Left lobe of liver (tissue), 2 donors: ENCODE measurements at regions not wholly inside any gene's neighbourhood (a gene's known extent, or its start where the extent isn't known, plus 50 kb on each side); places are given as distances from the start of the nearest gene placed in this dataset.

Source experiments
- ATAC-seq: fragments of 200-7000 bp; cut with Tn5 transposase; one replicate; pipeline ENCODE4 v1.9.1; 2020; ENCODE audit warnings: mild to moderate bottlenecking, moderate library complexity
- DNase-seq: peaks from one replicate; pipeline ENCODE4 v3.0.0-alpha.2; 2020; ENCODE audit warnings: low spot score
- donor health status: DM: no; HTN: no; CAD: no; lungs with moderate emphysema.
- donor health status: DM: no; HTN: yes; CAD: no.

- ATAC-seq (peak; percentile 92), DNase-seq (peak; percentile 83)
Observed at GRCh38 chr11:10933455-10934292, 75.8 kb upstream of the ZBED5 start.

DNA sequence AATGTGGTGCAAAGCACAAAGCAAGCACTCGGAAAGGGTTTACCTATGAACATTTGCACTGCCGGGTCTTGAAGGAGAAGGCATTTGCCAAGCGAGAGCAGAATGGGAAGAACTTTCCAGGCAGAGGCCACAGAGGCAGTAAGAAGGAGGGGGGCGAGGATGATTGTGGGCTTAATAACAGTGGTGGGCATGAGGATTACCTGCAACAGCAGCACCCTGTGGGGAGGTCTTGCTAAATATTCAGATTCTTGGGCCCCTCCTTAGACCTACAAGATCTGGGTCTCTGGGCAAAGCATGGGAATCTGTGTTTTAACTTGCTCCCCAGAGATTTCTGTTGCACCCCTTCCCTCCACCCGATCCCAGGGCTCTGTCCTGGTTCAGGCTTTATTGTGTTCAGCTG lies 75.1 kb upstream of the ZBED5 start:
- no peak for DNase-seq
- no peak for ATAC-seq

GRCh38 chr11:10931761-10932670 lies 74.2 kb upstream of the ZBED5 start:
- DNase-seq (no peak), ATAC-seq (peak; percentile 6)

DNA sequence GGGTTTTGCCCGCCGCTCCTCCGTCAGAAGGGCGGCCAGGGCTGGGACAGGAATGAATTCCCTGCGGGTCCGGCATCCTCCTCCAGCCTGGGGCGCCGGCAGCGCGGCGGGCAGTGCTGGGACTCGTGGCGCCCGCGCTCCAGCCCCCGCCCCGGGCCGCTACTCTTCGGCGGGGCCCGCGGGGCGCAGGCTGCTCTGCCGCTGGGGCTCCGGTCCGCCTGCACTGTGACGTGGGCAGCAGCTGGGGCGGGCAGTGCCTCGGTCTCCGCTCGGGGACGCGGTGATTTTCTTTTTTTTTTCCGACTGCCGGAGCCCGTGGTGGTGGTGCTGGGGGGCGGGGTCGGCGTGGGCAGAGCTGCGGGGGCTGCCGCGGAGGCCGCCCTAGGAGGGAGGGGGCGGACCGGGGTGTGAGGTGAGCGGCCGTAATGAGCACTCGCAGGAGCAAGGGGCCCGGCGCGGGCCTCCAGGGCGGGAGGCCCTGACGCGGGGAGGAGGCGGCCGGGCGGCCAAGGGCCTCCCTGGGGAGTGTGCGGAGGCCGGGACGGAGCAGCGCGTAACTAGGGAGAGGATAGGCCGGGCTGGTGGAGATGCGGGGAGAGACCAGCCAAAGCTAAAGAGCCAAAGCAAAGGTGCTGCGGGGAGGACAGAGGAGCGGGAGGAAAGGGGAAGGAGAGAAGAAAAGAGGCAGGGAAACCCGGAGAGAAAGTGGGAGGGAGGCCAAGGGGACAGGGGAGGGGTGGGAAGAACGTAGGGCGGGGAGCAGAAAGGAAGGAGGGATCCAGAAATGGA lies 73.3 kb upstream of the ZBED5 start:
- ATAC-seq (peak; percentile 61), DNase-seq (peak; percentile 47)

GRCh38 chr11:10930224-10930971 lies 72.5 kb upstream of the ZBED5 start:
- peak; percentile 31 for ATAC-seq
- DNase-seq: no peak

- peak; percentile 84 for ATAC-seq
- DNase-seq: peak; percentile 76
Observed at GRCh38 chr11:10927538-10927937, 69.7 kb upstream of the ZBED5 start.

DNA sequence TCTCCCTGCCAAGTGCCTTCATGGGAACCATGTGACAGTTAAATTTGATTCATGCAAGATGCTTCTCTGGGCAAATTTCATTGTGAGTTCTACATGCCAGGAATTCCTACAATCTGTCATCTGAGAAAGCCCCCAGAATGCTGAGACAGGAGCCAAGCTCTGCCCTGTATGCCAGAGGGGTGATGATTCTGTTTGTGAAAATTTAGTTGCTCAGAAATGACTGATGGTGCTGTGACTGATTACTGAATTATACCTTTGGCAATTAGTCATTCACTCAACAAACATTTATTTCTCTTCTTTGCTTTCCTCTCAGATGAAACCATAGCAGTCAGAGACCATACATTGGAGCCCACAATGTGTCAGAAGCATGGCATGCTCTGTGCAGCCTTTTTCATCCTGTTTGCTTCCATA lies 69.0 kb upstream of the ZBED5 start:
- ATAC-seq (no peak), DNase-seq (no peak)

- peak; percentile 80 for ATAC-seq
Observed at GRCh38 chr11:10925149-10925926, 67.5 kb upstream of the ZBED5 start.

GRCh38 chr11:10923882-10924281 lies 66.0 kb upstream of the ZBED5 start:
- no peak for ATAC-seq
- no peak for DNase-seq

More at GRCh38 chr11:10925149-10925926, 67.5 kb upstream of the ZBED5 start:
- DNase-seq: peak; percentile 68

- ATAC-seq: no peak
- DNase-seq: no peak
Observed at GRCh38 chr11:10922892-10923291, 65.0 kb upstream of the ZBED5 start.

- DNase-seq (no peak), ATAC-seq (no peak)
Observed at GRCh38 chr11:10920875-10921274, 63.0 kb upstream of the ZBED5 start.

- ATAC-seq (no peak), DNase-seq (no peak)
Observed at GRCh38 chr11:10920205-10920604, 62.4 kb upstream of the ZBED5 start.

- DNase-seq: no peak
- no peak for ATAC-seq
Observed at GRCh38 chr11:10918698-10919097, 60.8 kb upstream of the ZBED5 start.

DNA sequence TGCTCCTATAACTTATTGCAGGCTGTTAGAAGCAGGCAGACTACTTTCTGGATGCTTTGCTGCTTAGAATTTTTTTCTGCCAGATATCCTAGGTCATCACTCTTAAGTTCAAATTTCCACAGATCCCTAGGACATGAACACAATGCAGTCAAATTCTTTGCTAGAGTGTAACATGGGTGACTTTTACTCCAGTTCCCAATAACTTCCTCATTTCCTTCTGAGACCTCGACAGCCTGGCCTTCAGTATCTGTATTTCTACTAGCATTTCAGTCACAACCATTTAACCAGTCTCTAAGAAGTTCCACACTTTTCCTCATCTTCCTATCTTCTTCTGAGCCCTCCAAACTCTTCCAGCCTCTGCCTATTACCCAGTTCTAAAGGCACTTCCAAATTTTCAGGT lies 60.4 kb upstream of the ZBED5 start:
- no peak for DNase-seq
- no peak for ATAC-seq

DNA sequence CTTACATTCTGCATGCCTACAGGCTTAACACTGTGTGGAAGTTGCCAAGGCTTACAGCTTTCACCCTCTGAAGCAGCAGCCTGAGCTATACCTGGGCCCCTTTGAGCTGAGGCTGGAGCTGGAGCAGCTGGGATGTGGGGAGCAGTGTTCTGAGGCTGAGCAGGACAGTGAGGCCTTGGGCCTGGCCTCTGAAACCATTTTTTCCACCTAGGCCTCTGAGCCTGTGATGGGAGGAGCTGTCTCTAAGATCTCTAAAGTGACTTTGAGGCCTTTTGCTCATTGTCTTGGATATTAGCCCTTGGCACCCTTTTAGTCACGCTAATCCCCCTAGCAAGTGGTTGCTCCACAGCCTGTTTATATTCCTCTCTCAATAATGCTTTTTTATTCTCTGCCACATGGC lies 59.9 kb upstream of the ZBED5 start:
- ATAC-seq (no peak), DNase-seq (no peak)

DNA sequence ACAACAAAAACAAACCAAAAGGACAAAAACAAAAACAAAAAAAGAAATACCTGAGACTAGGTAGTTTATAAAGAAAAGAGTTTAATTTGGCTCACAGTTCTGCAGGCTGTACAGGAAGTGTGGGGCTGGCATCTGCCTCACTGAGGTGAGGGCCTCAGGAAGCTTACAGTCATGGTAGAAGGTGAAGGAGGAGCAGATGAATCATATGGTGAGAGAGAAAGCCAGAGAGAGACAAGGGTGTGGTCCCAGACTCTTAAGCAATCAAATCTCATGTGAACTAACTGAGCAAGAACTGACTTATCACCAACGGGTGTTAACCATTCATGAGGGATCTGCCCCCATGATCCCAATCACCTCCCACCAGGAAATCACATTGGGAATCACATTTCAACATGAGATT lies 58.8 kb upstream of the ZBED5 start:
- DNase-seq (no peak), ATAC-seq (no peak)

- no peak for ATAC-seq
- DNase-seq: no peak
Observed at GRCh38 chr11:10914050-10914449, 56.2 kb upstream of the ZBED5 start.

- ATAC-seq (no peak), DNase-seq (no peak)
Observed at GRCh38 chr11:10913075-10913474, 55.2 kb upstream of the ZBED5 start.

- DNase-seq (no peak), ATAC-seq (no peak)
Observed at GRCh38 chr11:10911907-10912306, 54.1 kb upstream of the ZBED5 start.
